DOHH2 (cell line): ENCODE measurements at regions not wholly inside any gene's neighbourhood (a gene's known extent, or its start where the extent isn't known, plus 50 kb on each side); places are given as distances from the start of the nearest gene placed in this dataset.
"Not testable (repeated sequence)": the region's sequence is repeated elsewhere in the genome, so short reads cannot be mapped to it uniquely, and the experiment has no call there.

Source experiments
- EZH2phosphoT487 ChIP-seq: fragments of 200-600 bp; sonication (generic); IDR thresholded peaks from 2 replicates; pipeline ENCODE4 v1.6.1; 2017; ENCODE audit warnings: borderline replicate concordance, mild to moderate bottlenecking, antibody characterized with exemption, low read length, moderate library complexity, mixed read lengths
- TF ChIP-seq, protein P1 (sequence below): fragments of 200-600 bp; sonication (generic); IDR thresholded peaks from one replicate; pipeline ENCODE4 v1.5.1; 2014; ENCODE audit warnings: antibody characterized with exemption, mild to moderate bottlenecking, low read depth, low read length; ENCODE audit not compliant: poor library complexity, severe bottlenecking

DNA sequence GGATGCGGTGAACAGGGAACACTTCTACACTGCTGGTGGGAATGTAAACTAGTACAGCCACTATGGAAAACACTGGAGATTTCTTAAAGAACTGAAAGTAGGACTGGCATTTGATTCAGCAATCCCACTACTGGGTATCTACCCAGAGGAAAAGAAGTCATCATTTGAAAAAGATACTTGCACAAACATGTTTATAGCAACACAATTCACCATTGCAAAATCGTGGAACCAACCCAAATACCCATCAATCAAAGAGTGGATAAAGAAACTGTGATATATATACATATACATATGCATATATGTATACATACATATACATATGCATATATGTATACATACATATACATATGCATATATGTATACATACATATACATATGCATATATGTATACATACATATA lies 682.0 kb downstream of the RFPL4B start:
- TF ChIP-seq, protein P1, sequence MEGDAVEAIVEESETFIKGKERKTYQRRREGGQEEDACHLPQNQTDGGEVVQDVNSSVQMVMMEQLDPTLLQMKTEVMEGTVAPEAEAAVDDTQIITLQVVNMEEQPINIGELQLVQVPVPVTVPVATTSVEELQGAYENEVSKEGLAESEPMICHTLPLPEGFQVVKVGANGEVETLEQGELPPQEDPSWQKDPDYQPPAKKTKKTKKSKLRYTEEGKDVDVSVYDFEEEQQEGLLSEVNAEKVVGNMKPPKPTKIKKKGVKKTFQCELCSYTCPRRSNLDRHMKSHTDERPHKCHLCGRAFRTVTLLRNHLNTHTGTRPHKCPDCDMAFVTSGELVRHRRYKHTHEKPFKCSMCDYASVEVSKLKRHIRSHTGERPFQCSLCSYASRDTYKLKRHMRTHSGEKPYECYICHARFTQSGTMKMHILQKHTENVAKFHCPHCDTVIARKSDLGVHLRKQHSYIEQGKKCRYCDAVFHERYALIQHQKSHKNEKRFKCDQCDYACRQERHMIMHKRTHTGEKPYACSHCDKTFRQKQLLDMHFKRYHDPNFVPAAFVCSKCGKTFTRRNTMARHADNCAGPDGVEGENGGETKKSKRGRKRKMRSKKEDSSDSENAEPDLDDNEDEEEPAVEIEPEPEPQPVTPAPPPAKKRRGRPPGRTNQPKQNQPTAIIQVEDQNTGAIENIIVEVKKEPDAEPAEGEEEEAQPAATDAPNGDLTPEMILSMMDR = not testable (repeated sequence)
- not testable (repeated sequence) for TF ChIP-seq EZH2phosphoT487
